A549 (cell line): ENCODE measurements at regions not wholly inside any gene's neighbourhood (a gene's known extent, or its start where the extent isn't known, plus 50 kb on each side); places are given as distances from the start of the nearest gene placed in this dataset.

Experiments
- ATAC-seq, 2 experiments: fragments of 200-7000 bp in 1 of 2; fragments of >200 bp in 1 of 2; cut with Nextera tagmentation in 1 of 2; cut with Tn5 transposase in 1 of 2; 3 replicates each; pipeline versions ENCODE4 v1.8.0 to v1.9.1; 2018 to 2020; ENCODE audit warnings: mild to moderate bottlenecking in 1 of 2, moderate library complexity in 1 of 2
- CTCF ChIA-PET: fragments of 300-600 bp; sonication (Branson Sonifier 250); formaldehyde crosslinking; extraction: SDS; loops from one replicate; lab custom pipeline; 2021; ENCODE audit warnings: antibody characterized with exemption, inconsistent platforms; lab: Yijun Ruan, JAX
- POLR2A ChIA-PET: fragments of 350-600 bp; formaldehyde crosslinking; extraction: SDS; loops from one replicate; lab custom pipeline; 2021; ENCODE audit warnings: antibody characterized with exemption, inconsistent platforms; lab: Yijun Ruan, JAX
- DNase-seq, 2 experiments: peaks; one replicate each; pipeline versions ENCODE4 v3.0.0 to v3.0.0-alpha.2; 2011 to 2016; ENCODE audit warnings: low read depth in 1 of 2, low spot score in 1 of 2
- FAIRE-seq: peaks from 2 replicates; lab custom pipeline; 2011; peaks lifted over from hg19 to GRCh38; lab: Jason Lieb, UNC
- H3K27ac ChIP-seq, 2 experiments: fragments of >200 bp; sonication (Bioruptor Twin); formaldehyde crosslinking; 3 replicates each; pipeline ENCODE4 v1.5.1; 2016 to 2017
- H3K4me1 ChIP-seq: fragments of >200 bp; sonication (Bioruptor Twin); formaldehyde crosslinking; 3 replicates; pipeline ENCODE4 v1.6.1; 2016
- H3K4me2 ChIP-seq: fragments of >200 bp; sonication (Bioruptor Twin); formaldehyde crosslinking; 3 replicates; pipeline ENCODE4 v1.6.1; 2016
- H3K4me3 ChIP-seq: fragments of >200 bp; sonication (Bioruptor Twin); formaldehyde crosslinking; 3 replicates; pipeline ENCODE4 v1.5.1; 2016
- H3K9me3 ChIP-seq: fragments of >200 bp; sonication (Bioruptor Twin); formaldehyde crosslinking; 3 replicates; pipeline ENCODE4 v1.6.1; 2016
- ATOH8 ChIP-seq: fragments of 250-450 bp; sonication (Bioruptor Pico); IDR thresholded peaks from 2 replicates; pipeline ENCODE4 v1.5.0; 2020; ENCODE audit warnings: low read depth, mild to moderate bottlenecking, moderate library complexity
- BHLHE40 ChIP-seq: IDR thresholded peaks from 2 replicates; pipeline ENCODE4 v1.6.1; 2012; ENCODE audit warnings: low read depth, low read length, inconsistent platforms
- CEBPB ChIP-seq, 2 experiments: fragments of >200 bp in 1 of 2; sonication (Bioruptor Twin) in 1 of 2; formaldehyde crosslinking in 1 of 2; IDR thresholded peaks; 2 replicates each; pipeline ENCODE4 v1.6.1; 2012 to 2016
- CTCF ChIP-seq: fragments of >200 bp; sonication (Bioruptor Twin); formaldehyde crosslinking; IDR thresholded peaks from 3 replicates; pipeline ENCODE4 v1.5.1; 2016
- ESRRA ChIP-seq: fragments of 150-350 bp; IDR thresholded peaks from 2 replicates; pipeline ENCODE4 v1.6.1; 2014; ENCODE audit warnings: mild to moderate bottlenecking, low read length, borderline replicate concordance
- FOSB ChIP-seq: fragments of 250-450 bp; sonication (Bioruptor Pico); IDR thresholded peaks from 2 replicates; pipeline ENCODE4 v1.5.0; 2020; ENCODE audit warnings: mild to moderate bottlenecking, moderate library complexity
- HES2 ChIP-seq: fragments of >200 bp; sonication (Bioruptor Twin); formaldehyde crosslinking; IDR thresholded peaks from 2 replicates; pipeline ENCODE4 v1.6.1; 2016
- HOXB5 ChIP-seq: fragments of 250-450 bp; sonication (Bioruptor Pico); IDR thresholded peaks from 2 replicates; pipeline ENCODE4 v1.5.0; 2020; ENCODE audit warnings: mild to moderate bottlenecking, moderate library complexity
- JUNB ChIP-seq: fragments of >200 bp; sonication (Bioruptor Twin); formaldehyde crosslinking; IDR thresholded peaks from 2 replicates; pipeline ENCODE4 v1.6.1; 2016
- KDM1A ChIP-seq: fragments of 200-600 bp; sonication (generic); IDR thresholded peaks from 2 replicates; pipeline ENCODE4 v1.6.1; 2016; ENCODE audit warnings: low read depth, mild to moderate bottlenecking
- KDM5A ChIP-seq: fragments of 200-600 bp; sonication (generic); IDR thresholded peaks from 2 replicates; pipeline ENCODE4 v1.6.1; 2016; ENCODE audit warnings: antibody characterized with exemption, mild to moderate bottlenecking
- MYC ChIP-seq: IDR thresholded peaks from 2 replicates; pipeline ENCODE4 v1.6.1; 2012; ENCODE audit warnings: mild to moderate bottlenecking, inconsistent platforms, low read length, improper control_type of control experiment, borderline replicate concordance
- PBX3 ChIP-seq: IDR thresholded peaks from 2 replicates; pipeline ENCODE4 v1.6.1; 2012
- RCOR1 ChIP-seq: fragments of 150-350 bp; IDR thresholded peaks from 2 replicates; pipeline ENCODE4 v1.6.1; 2014; ENCODE audit warnings: antibody characterized with exemption, low read length, low read depth
- RFX5 ChIP-seq: fragments of 450-650 bp; IDR thresholded peaks from 2 replicates; pipeline ENCODE4 v1.7.1; 2014; ENCODE audit warnings: antibody characterized with exemption, mild to moderate bottlenecking, moderate library complexity
- SMC3 ChIP-seq: fragments of >200 bp; sonication (Bioruptor Twin); formaldehyde crosslinking; IDR thresholded peaks from 3 replicates; pipeline ENCODE4 v1.6.1; 2018; ENCODE audit warnings: inconsistent platforms
- ZC3H11A ChIP-seq: fragments of 450-650 bp; IDR thresholded peaks from 2 replicates; pipeline ENCODE4 v1.6.1; 2014; ENCODE audit warnings: antibody characterized with exemption, mild to moderate bottlenecking
- ZFP36 ChIP-seq: fragments of 450-650 bp; IDR thresholded peaks from 2 replicates; pipeline ENCODE4 v1.6.1; 2014; ENCODE audit warnings: borderline replicate concordance; ENCODE audit not compliant: partially characterized antibody
- WGBS: methylation state at CpG from one replicate; pipeline ENCODE4 v1.1.6; 2017; ENCODE audit errors: missing lambda C conversion rate; 5-methylcytosine and 5-hydroxymethylcytosine counted together
- TF ChIP-seq, protein P1 (sequence below): fragments of 250-450 bp; sonication (Bioruptor Pico); IDR thresholded peaks from 2 replicates; pipeline ENCODE4 v1.5.0; 2021; ENCODE audit warnings: mild to moderate bottlenecking, moderate library complexity, borderline replicate concordance
- TF ChIP-seq, protein P2 (sequence below): fragments of 200-600 bp; sonication (generic); IDR thresholded peaks from 2 replicates; pipeline ENCODE4 v1.6.1; 2016; ENCODE audit warnings: antibody characterized with exemption, mild to moderate bottlenecking, moderate library complexity

DNA sequence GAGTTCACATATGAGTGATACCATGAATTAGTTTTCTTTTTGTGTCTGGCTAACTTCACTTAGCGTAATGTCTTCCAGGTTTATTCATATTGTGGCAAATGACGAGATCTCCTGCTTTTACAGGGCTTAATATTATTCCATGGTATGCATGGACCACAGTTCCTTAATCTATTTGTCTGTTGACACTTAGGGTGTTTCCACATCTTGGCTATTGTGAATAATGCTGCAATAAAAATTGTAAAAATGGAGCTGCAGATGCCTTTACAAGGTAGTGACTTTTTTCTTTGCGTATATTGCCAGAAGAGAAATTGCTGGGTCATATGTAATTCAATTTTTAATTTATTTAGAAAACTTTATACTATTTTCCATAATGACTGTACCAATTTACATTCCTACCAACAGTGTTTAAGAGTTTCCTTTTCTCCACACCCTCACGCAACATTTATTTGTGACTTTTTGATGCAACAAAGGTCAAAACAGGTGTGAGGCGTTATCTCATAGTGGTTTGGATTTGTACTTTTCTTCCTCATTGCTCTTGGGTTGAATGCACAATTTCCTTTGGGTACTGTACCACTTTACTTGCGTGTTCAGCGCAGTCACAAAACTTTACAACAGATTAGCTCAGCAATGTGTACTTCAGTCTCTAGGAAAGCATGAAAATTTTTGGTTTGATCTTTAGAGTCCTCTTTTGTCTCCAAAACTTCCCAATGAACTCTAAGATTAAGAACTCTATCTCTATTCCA is 240.8 kb downstream of the PPARGC1A start:
- CTCF ChIA-PET = interaction anchor here (0.7 kb wide), 1 partner anchor 143 kb away, joined by 4 read pairs; no protein-coding TSS in a partner anchor
- H3K27ac ChIP-seq = no peak overlapping the region
- FAIRE-seq (no peak), DNase-seq (no peak), ATAC-seq (no peak)
- WGBS = 21% methylated on average over 7 of the region's 7 CpGs
- H3K4me1 ChIP-seq = no peaks in the 10 kb centered on the region
- H3K4me3 ChIP-seq = no peak overlapping the region
- POLR2A ChIA-PET = no interaction called here
- H3K9me3 ChIP-seq = no peaks in the 10 kb centered on the region
- no peak for TF ChIP-seq RFX5
- no peak for TF ChIP-seq HOXB5 (CRISPR knock-in tag)
- TF ChIP-seq KDM5A = no peak
- TF ChIP-seq BHLHE40 = no peak
- TF ChIP-seq SMC3 = no peak
- no peak for TF ChIP-seq MYC
- no peak for TF ChIP-seq CTCF
- TF ChIP-seq PBX3 = no peak
- TF ChIP-seq JUNB = no peak
- TF ChIP-seq RCOR1 = no peak
- TF ChIP-seq ESRRA = no peak
- TF ChIP-seq ZFP36 = no peak
- no peak for TF ChIP-seq ZC3H11A
- TF ChIP-seq FOSB = no peak
- no peak for TF ChIP-seq ATOH8
- TF ChIP-seq, protein P1, sequence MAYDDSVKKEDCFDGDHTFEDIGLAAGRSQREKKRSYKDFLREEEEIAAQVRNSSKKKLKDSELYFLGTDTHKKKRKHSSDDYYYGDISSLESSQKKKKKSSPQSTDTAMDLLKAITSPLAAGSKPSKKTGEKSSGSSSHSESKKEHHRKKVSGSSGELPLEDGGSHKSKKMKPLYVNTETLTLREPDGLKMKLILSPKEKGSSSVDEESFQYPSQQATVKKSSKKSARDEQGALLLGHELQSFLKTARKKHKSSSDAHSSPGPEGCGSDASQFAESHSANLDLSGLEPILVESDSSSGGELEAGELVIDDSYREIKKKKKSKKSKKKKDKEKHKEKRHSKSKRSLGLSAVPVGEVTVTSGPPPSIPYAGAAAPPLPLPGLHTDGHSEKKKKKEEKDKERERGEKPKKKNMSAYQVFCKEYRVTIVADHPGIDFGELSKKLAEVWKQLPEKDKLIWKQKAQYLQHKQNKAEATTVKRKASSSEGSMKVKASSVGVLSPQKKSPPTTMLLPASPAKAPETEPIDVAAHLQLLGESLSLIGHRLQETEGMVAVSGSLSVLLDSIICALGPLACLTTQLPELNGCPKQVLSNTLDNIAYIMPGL = no peak
- no peak for TF ChIP-seq CEBPB (IDR thresholded peaks at IDR 0.05)
- TF ChIP-seq KDM1A = no peak
- H3K4me2 ChIP-seq = no peak overlapping the region

DNA sequence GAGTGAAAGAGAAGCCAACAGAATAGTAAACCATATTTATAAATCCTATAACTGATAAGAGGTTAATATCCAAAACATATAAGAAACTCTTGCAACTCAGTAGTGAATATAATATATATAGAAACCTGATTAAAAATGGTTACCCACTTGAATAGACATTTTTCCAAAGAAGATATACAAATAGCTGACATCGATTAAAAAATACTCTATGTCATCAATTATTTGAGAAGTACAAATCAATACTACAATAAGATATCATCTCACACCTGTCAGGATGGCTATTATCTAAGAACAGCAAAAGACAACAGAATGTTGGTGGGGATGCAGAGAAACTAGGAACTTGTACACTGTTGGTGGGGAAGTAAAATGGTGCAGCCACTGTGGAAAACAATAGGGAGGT is 254.4 kb downstream of the PPARGC1A start:
- FAIRE-seq = no peak
- DNase-seq = no peak
- ATAC-seq = no peak
- TF ChIP-seq HES2 (no peak), CEBPB (IDR thresholded peaks at IDR 0.05) (no peak), ZC3H11A (no peak)
- TF ChIP-seq, protein P2, sequence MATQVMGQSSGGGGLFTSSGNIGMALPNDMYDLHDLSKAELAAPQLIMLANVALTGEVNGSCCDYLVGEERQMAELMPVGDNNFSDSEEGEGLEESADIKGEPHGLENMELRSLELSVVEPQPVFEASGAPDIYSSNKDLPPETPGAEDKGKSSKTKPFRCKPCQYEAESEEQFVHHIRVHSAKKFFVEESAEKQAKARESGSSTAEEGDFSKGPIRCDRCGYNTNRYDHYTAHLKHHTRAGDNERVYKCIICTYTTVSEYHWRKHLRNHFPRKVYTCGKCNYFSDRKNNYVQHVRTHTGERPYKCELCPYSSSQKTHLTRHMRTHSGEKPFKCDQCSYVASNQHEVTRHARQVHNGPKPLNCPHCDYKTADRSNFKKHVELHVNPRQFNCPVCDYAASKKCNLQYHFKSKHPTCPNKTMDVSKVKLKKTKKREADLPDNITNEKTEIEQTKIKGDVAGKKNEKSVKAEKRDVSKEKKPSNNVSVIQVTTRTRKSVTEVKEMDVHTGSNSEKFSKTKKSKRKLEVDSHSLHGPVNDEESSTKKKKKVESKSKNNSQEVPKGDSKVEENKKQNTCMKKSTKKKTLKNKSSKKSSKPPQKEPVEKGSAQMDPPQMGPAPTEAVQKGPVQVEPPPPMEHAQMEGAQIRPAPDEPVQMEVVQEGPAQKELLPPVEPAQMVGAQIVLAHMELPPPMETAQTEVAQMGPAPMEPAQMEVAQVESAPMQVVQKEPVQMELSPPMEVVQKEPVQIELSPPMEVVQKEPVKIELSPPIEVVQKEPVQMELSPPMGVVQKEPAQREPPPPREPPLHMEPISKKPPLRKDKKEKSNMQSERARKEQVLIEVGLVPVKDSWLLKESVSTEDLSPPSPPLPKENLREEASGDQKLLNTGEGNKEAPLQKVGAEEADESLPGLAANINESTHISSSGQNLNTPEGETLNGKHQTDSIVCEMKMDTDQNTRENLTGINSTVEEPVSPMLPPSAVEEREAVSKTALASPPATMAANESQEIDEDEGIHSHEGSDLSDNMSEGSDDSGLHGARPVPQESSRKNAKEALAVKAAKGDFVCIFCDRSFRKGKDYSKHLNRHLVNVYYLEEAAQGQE = no peak
- 3% methylated on average over 1 of the region's 1 CpG for WGBS
- POLR2A ChIA-PET = no interaction called here
- H3K4me1 ChIP-seq = no peaks in the 10 kb centered on the region
- CTCF ChIA-PET = no interaction called here
- no peak overlapping the region for H3K4me3 ChIP-seq
- H3K9me3 ChIP-seq = no peaks in the 10 kb centered on the region
- H3K27ac ChIP-seq = no peak overlapping the region
- no peak overlapping the region for H3K4me2 ChIP-seq
